ENCODE measurements at regions not wholly inside any gene's neighbourhood (a gene's known extent, or its start where the extent isn't known, plus 50 kb on each side); places are given as distances from the start of the nearest gene placed in this dataset.

DNA sequence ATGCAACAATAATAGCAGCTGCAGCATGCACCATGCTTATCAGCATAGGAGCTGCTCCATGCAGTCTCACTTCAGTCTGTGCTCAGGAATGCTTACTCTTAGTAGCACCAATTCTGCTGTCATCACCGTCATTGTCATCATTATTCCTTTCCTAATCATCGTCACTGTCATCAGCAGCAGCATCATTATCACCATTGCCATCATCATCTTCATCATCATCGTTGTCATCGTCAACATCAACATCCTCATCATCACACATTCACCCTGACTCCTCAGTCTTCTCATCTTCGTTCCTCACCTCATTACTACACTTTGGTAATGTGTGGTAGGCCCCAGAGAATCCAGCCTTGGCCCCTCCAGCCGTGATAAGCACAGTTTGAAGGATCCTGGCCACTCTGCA, 545.0 kb downstream of the TNS3 start:
- no peaks in the 10 kb centered on the region for H3K9me3 Mint-ChIP-seq
- H3K4me1 ChIP-seq (ENCODE audit: insufficient read depth) = peaks cover 13% of the 10 kb centered on the region
- H4K20me1 ChIP-seq (replicated peaks; ENCODE audit: insufficient read depth) = no peaks in the 10 kb centered on the region
- H3K9me2 ChIP-seq (ENCODE audit: insufficient read depth) = 0 out of 2 replicates have a peak, but pooled peaks cover 3% of the 10 kb centered on the region
- no peak overlapping the region for H3K4me3 Mint-ChIP-seq
- H3K4me2 ChIP-seq = no peak overlapping the region
- H3K36me3 Mint-ChIP-seq (ENCODE audit: low read depth) = no peaks in the 10 kb centered on the region
- TF ChIP-seq, protein P1, sequence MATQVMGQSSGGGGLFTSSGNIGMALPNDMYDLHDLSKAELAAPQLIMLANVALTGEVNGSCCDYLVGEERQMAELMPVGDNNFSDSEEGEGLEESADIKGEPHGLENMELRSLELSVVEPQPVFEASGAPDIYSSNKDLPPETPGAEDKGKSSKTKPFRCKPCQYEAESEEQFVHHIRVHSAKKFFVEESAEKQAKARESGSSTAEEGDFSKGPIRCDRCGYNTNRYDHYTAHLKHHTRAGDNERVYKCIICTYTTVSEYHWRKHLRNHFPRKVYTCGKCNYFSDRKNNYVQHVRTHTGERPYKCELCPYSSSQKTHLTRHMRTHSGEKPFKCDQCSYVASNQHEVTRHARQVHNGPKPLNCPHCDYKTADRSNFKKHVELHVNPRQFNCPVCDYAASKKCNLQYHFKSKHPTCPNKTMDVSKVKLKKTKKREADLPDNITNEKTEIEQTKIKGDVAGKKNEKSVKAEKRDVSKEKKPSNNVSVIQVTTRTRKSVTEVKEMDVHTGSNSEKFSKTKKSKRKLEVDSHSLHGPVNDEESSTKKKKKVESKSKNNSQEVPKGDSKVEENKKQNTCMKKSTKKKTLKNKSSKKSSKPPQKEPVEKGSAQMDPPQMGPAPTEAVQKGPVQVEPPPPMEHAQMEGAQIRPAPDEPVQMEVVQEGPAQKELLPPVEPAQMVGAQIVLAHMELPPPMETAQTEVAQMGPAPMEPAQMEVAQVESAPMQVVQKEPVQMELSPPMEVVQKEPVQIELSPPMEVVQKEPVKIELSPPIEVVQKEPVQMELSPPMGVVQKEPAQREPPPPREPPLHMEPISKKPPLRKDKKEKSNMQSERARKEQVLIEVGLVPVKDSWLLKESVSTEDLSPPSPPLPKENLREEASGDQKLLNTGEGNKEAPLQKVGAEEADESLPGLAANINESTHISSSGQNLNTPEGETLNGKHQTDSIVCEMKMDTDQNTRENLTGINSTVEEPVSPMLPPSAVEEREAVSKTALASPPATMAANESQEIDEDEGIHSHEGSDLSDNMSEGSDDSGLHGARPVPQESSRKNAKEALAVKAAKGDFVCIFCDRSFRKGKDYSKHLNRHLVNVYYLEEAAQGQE (IDR thresholded peaks at IDR 0.05; ENCODE audit: unreplicated experiment) = no peak
- TF ChIP-seq EZH2phosphoT487 (IDR thresholded peaks at IDR 0.05; ENCODE audit: unreplicated experiment) (no peak), EZH2 (IDR thresholded peaks at IDR 0.05; ENCODE audit: low read depth, unreplicated experiment) (no peak), CREB1 (CRISPR knock-in tag; IDR thresholded peaks at IDR 0.05; ENCODE audit: low read depth) (no peak), ZNF331 (CRISPR knock-in tag; IDR thresholded peaks at IDR 0.05; ENCODE audit: low read depth) (no peak), POLR2AphosphoS5 (IDR thresholded peaks at IDR 0.05; ENCODE audit: low read depth) (no peak), ZNF114 (CRISPR knock-in tag; IDR thresholded peaks at IDR 0.05) (no peak)
- TF ChIP-seq, protein P2, sequence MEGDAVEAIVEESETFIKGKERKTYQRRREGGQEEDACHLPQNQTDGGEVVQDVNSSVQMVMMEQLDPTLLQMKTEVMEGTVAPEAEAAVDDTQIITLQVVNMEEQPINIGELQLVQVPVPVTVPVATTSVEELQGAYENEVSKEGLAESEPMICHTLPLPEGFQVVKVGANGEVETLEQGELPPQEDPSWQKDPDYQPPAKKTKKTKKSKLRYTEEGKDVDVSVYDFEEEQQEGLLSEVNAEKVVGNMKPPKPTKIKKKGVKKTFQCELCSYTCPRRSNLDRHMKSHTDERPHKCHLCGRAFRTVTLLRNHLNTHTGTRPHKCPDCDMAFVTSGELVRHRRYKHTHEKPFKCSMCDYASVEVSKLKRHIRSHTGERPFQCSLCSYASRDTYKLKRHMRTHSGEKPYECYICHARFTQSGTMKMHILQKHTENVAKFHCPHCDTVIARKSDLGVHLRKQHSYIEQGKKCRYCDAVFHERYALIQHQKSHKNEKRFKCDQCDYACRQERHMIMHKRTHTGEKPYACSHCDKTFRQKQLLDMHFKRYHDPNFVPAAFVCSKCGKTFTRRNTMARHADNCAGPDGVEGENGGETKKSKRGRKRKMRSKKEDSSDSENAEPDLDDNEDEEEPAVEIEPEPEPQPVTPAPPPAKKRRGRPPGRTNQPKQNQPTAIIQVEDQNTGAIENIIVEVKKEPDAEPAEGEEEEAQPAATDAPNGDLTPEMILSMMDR (conservative IDR thresholded peaks at IDR 0.05; ENCODE audit: low read depth in 2 of 2) = no peak
- ATAC-seq (no peak), DNase-seq (ENCODE audit: low spot score) (no peak)
- H3K79me2 ChIP-seq (replicated peaks; ENCODE audit: insufficient read depth) = no peaks in the 10 kb centered on the region
- peaks cover 17% of the 10 kb centered on the region for H3K4me1 Mint-ChIP-seq
- peaks cover 2% of the 10 kb centered on the region for H3K27me3 Mint-ChIP-seq (ENCODE audit: insufficient read depth, low read depth, poor library complexity)
- no peak overlapping the region for H3K27ac Mint-ChIP-seq
- H3K27me3 ChIP-seq (ENCODE audit: insufficient read depth) = no peaks in the 10 kb centered on the region
- H3F3A ChIP-seq (replicated peaks; ENCODE audit: low read depth) = 0 out of 2 replicates have a peak, but pooled peaks cover 2% of the 10 kb centered on the region
- H3K36me3 ChIP-seq (ENCODE audit: insufficient read depth) = no peaks in the 10 kb centered on the region
- H3K27ac ChIP-seq (ENCODE audit: low read depth) = no peak overlapping the region
- H3K4me3 ChIP-seq = no peak overlapping the region
- no peak overlapping the region for H2AFZ ChIP-seq

GRCh38 chr7:47035522-47035921, 546.4 kb downstream of the TNS3 start:
- Histone ChIP-seq H3K4me2 (no peak overlapping the region), H3K4me1 (ENCODE audit: insufficient read depth) (peaks cover 13% of the 10 kb centered on the region), H3K27me3 (ENCODE audit: insufficient read depth) (no peaks in the 10 kb centered on the region), H3F3A (replicated peaks; ENCODE audit: low read depth) (0 out of 2 replicates have a peak, but pooled peaks cover 2% of the 10 kb centered on the region), H3K9me2 (ENCODE audit: insufficient read depth) (no peaks in the 10 kb centered on the region), H4K20me1 (replicated peaks; ENCODE audit: insufficient read depth) (no peaks in the 10 kb centered on the region), H3K4me3 (no peak overlapping the region), H3K27ac (ENCODE audit: low read depth) (no peak overlapping the region), H2AFZ (no peak overlapping the region), H3K79me2 (replicated peaks; ENCODE audit: insufficient read depth) (no peaks in the 10 kb centered on the region), H3K36me3 (ENCODE audit: insufficient read depth) (no peaks in the 10 kb centered on the region)
- H3K4me3 Mint-ChIP-seq = no peak overlapping the region
- DNase-seq (ENCODE audit: low spot score) = no peak
- H3K27ac Mint-ChIP-seq = no peak overlapping the region
- no peak for ATAC-seq
- H3K36me3 Mint-ChIP-seq (ENCODE audit: low read depth) = no peaks in the 10 kb centered on the region
- TF ChIP-seq POLR2AphosphoS5 (IDR thresholded peaks at IDR 0.05; ENCODE audit: low read depth) (no peak), NANOG (IDR thresholded peaks at IDR 0.05; ENCODE audit: borderline replicate concordance) (no peak), ZNF114 (CRISPR knock-in tag; IDR thresholded peaks at IDR 0.05) (no peak), JUNB (IDR thresholded peaks at IDR 0.05; ENCODE audit: unreplicated experiment) (no peak), STAT1 (IDR thresholded peaks at IDR 0.05; ENCODE audit: unreplicated experiment) (no peak)
- H3K4me1 Mint-ChIP-seq = peaks cover 17% of the 10 kb centered on the region
- H3K27me3 Mint-ChIP-seq (ENCODE audit: insufficient read depth, low read depth, poor library complexity) = peaks cover 2% of the 10 kb centered on the region
- no peaks in the 10 kb centered on the region for H3K9me3 Mint-ChIP-seq
